ENCODE measurements at regions not wholly inside any gene's neighbourhood (a gene's known extent, or its start where the extent isn't known, plus 50 kb on each side); places are given as distances from the start of the nearest gene placed in this dataset.

- TF ChIP-seq CTCF (IDR thresholded peaks at IDR 0.05; ENCODE audit: unreplicated experiment), result no peak
- no peak for DNase-seq (ENCODE audit: low spot score, unreplicated experiment)
- Mint-ChIP-seq H3K4me3 (ENCODE audit: low read depth) (no peak overlapping the region), H3K4me1 (ENCODE audit: low read depth) (no peaks in the 10 kb centered on the region), H3K27me3 (no peaks in the 10 kb centered on the region), H3K27ac (no peak overlapping the region), H3K9me3 (ENCODE audit: low read depth) (peaks cover 9% of the 10 kb centered on the region), H3K36me3 (ENCODE audit: insufficient read depth) (no peaks in the 10 kb centered on the region)
Measured at GRCh38 chr18:71986351-71987050, 557.6 kb downstream of the CBLN2 start.

- H3K9me3 Mint-ChIP-seq (ENCODE audit: low read depth), result no peaks in the 10 kb centered on the region
- no peak overlapping the region for H3K4me3 Mint-ChIP-seq (ENCODE audit: low read depth)
- H3K4me1 Mint-ChIP-seq (ENCODE audit: low read depth), result no peaks in the 10 kb centered on the region
- DNase-seq (ENCODE audit: low spot score, unreplicated experiment), result no peak
- no peak overlapping the region for H3K27ac Mint-ChIP-seq
- no peaks in the 10 kb centered on the region for H3K36me3 Mint-ChIP-seq (ENCODE audit: insufficient read depth)
- TF ChIP-seq CTCF (IDR thresholded peaks at IDR 0.05; ENCODE audit: unreplicated experiment), result no peak
- H3K27me3 Mint-ChIP-seq, result no peaks in the 10 kb centered on the region
Measured at GRCh38 chr18:71976744-71977143, 567.4 kb downstream of the CBLN2 start.

- H3K4me1 Mint-ChIP-seq (ENCODE audit: low read depth), result no peaks in the 10 kb centered on the region
- no peaks in the 10 kb centered on the region for H3K27me3 Mint-ChIP-seq
- no peak overlapping the region for H3K4me3 Mint-ChIP-seq (ENCODE audit: low read depth)
- DNase-seq (ENCODE audit: low spot score, unreplicated experiment), result no peak
- TF ChIP-seq CTCF (IDR thresholded peaks at IDR 0.05; ENCODE audit: unreplicated experiment), result no peak
- H3K9me3 Mint-ChIP-seq (ENCODE audit: low read depth), result peaks cover 16% of the 10 kb centered on the region
- H3K27ac Mint-ChIP-seq, result no peak overlapping the region
- H3K36me3 Mint-ChIP-seq (ENCODE audit: insufficient read depth), result no peaks in the 10 kb centered on the region
Measured at GRCh38 chr18:71966791-71967190, 577.4 kb downstream of the CBLN2 start.

- Mint-ChIP-seq H3K27me3 (no peaks in the 10 kb centered on the region), H3K4me1 (ENCODE audit: low read depth) (no peaks in the 10 kb centered on the region), H3K27ac (no peak overlapping the region), H3K4me3 (ENCODE audit: low read depth) (no peak overlapping the region), H3K9me3 (ENCODE audit: low read depth) (no peaks in the 10 kb centered on the region), H3K36me3 (ENCODE audit: insufficient read depth) (no peaks in the 10 kb centered on the region)
- no peak for TF ChIP-seq CTCF (IDR thresholded peaks at IDR 0.05; ENCODE audit: unreplicated experiment)
- DNase-seq (ENCODE audit: low spot score, unreplicated experiment), result no peak
Measured at GRCh38 chr18:71958605-71959004, 585.5 kb downstream of the CBLN2 start.

GRCh38 chr18:71951001-71951400 lies 593.1 kb downstream of the CBLN2 start:
- H3K27ac Mint-ChIP-seq, result no peak overlapping the region
- DNase-seq (ENCODE audit: low spot score, unreplicated experiment), result no peak
- H3K27me3 Mint-ChIP-seq, result peaks cover 8% of the 10 kb centered on the region
- TF ChIP-seq CTCF (IDR thresholded peaks at IDR 0.05; ENCODE audit: unreplicated experiment), result no peak
- no peaks in the 10 kb centered on the region for H3K36me3 Mint-ChIP-seq (ENCODE audit: insufficient read depth)
- H3K9me3 Mint-ChIP-seq (ENCODE audit: low read depth), result no peaks in the 10 kb centered on the region
- H3K4me3 Mint-ChIP-seq (ENCODE audit: low read depth), result no peak overlapping the region
- no peaks in the 10 kb centered on the region for H3K4me1 Mint-ChIP-seq (ENCODE audit: low read depth)
